Uterus (tissue), 3 donors: ENCODE measurements at regions not wholly inside any gene's neighbourhood (a gene's known extent, or its start where the extent isn't known, plus 50 kb on each side); places are given as distances from the start of the nearest gene placed in this dataset.

Experiments used
- DNase-seq, 2 donors: peaks; one replicate each; pipeline ENCODE4 v3.0.0-alpha.2; 2019 to 2020
- H3K27ac ChIP-seq, 2 donors: fragments of 200-600 bp; sonication (generic); 1 replicate in 1 of 2; 2 replicates in 1 of 2; pipeline ENCODE4 v1.5.1; 2016 to 2018
- H3K27me3 ChIP-seq, 2 donors: fragments of 200-600 bp; sonication (generic); one replicate each; pipeline ENCODE4 v1.5.1; 2018 to 2019; ENCODE audit warnings: control low read depth in 1 of 2
- H3K36me3 ChIP-seq, 2 donors: fragments of 200-600 bp; sonication (generic); one replicate each; pipeline ENCODE4 v1.5.1; 2019; ENCODE audit warnings: control low read depth in 1 of 2
- H3K4me1 ChIP-seq, 2 donors: fragments of 200-600 bp; sonication (generic); one replicate each; pipeline ENCODE4 v1.5.1; 2018 to 2019; ENCODE audit warnings: control low read depth in 1 of 2
- H3K4me3 ChIP-seq, 2 donors: fragments of 200-600 bp; sonication (generic); 1 replicate in 1 of 2; 2 replicates in 1 of 2; pipeline ENCODE4 v1.5.1; 2018 to 2019; ENCODE audit warnings: mild to moderate bottlenecking in 1 of 2
- H3K9me3 ChIP-seq, 2 donors: fragments of 200-600 bp; sonication (generic); one replicate each; pipeline ENCODE4 v1.5.1; 2019; ENCODE audit warnings: control low read depth in 1 of 2
- POLR2A ChIP-seq, 2 donors: fragments of 450-650 bp; IDR thresholded peaks; one replicate each; pipeline ENCODE4 v1.6.1; 2016; ENCODE audit warnings: antibody characterized with exemption in 2 of 2, mild to moderate bottlenecking in 1 of 2, moderate library complexity in 1 of 2
- intact Hi-C: fragments of 100-400 bp; cut with DNase I; formaldehyde crosslinking; loops from one replicate; pipeline ENCODE4 v1.15.1; 2023; ENCODE audit warnings: low total_unique reads
- TF ChIP-seq, protein P1 (sequence below), 4 experiments: fragments of 200-600 bp in 2 of 4; fragments of 450-650 bp in 2 of 4; sonication (generic) in 2 of 4; IDR thresholded peaks; one replicate each; pipeline ENCODE4 v1.5.1; 2016 to 2019; ENCODE audit warnings: antibody characterized with exemption in 4 of 4, mild to moderate bottlenecking in 2 of 4, moderate library complexity in 1 of 4
- donor health status: DM: yes; HTN: yes; CAD: no.

DNA sequence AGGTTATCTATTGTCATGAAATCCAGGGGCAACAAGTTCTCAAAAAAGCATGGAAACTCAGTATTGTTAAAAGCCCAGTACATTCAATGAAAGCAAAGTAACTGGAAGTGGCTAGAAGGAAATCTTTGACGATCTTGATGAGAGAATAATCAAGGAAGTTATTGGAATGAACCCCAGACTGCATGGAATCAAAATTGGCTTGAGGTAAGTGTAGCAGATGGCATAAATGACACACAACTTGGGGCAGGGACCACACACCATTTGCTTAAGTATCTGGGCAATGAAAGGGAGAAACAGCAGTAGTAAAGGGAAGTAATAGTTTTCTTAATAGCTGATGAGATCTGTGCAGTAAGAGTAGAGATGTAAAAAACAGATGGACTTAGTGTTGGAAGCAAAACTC, 238.0 kb downstream of the HS3ST3A1 start:
- intact Hi-C loops: no loop called here
- H3K9me3 ChIP-seq: no peaks in the 10 kb centered on the region
- no peak overlapping the region for H3K4me3 ChIP-seq
- no peaks in the 10 kb centered on the region for H3K27me3 ChIP-seq
- H3K4me1 ChIP-seq: no peaks in the 10 kb centered on the region
- no peak for DNase-seq
- TF ChIP-seq, protein P1, sequence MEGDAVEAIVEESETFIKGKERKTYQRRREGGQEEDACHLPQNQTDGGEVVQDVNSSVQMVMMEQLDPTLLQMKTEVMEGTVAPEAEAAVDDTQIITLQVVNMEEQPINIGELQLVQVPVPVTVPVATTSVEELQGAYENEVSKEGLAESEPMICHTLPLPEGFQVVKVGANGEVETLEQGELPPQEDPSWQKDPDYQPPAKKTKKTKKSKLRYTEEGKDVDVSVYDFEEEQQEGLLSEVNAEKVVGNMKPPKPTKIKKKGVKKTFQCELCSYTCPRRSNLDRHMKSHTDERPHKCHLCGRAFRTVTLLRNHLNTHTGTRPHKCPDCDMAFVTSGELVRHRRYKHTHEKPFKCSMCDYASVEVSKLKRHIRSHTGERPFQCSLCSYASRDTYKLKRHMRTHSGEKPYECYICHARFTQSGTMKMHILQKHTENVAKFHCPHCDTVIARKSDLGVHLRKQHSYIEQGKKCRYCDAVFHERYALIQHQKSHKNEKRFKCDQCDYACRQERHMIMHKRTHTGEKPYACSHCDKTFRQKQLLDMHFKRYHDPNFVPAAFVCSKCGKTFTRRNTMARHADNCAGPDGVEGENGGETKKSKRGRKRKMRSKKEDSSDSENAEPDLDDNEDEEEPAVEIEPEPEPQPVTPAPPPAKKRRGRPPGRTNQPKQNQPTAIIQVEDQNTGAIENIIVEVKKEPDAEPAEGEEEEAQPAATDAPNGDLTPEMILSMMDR (IDR thresholded peaks at IDR 0.05): no peak
- TF ChIP-seq POLR2A (IDR thresholded peaks at IDR 0.05): no peak
- no peak overlapping the region for H3K27ac ChIP-seq
- no peaks in the 10 kb centered on the region for H3K36me3 ChIP-seq

DNA sequence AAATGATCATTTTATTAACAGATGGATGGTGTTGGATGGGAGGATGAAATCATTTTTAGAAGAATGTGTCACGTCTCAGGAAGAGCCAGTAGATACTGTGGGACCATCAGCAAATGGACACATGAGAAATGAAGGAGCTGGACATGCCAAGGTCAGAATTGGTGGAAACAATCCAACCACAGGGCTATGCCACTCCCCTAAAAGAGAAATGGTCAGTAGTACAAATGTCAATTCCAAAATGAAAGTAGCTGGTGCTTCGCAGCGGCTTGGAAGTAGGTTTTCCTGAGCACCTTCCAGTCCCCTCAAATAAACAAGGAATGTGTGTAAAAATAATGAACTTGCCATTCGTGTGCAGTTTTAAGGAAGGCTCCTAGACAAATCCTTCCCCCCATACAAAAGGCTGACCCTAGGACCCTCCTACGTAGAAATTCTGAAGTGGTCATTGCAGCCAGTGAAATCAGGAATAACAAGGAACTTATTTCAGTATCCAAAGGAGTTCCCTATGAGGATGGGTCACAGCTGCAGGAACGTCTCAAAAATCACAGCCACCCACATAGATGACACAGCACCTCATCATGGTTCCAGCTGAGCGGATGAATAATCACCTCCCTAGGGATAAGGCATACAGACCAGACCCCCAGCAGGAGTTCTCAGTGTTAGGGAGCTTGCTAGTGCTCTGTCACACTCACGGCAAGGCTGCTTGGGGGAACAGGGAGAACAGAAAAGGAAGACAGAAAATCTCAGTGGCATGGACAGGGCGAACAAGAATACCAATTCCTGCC, 239.2 kb downstream of the HS3ST3A1 start:
- no peaks in the 10 kb centered on the region for H3K4me1 ChIP-seq
- no peak for TF ChIP-seq POLR2A (IDR thresholded peaks at IDR 0.05)
- TF ChIP-seq, protein P1 (IDR thresholded peaks at IDR 0.05): no peak
- H3K4me3 ChIP-seq: no peak overlapping the region
- no peak overlapping the region for H3K27ac ChIP-seq
- H3K27me3 ChIP-seq: no peaks in the 10 kb centered on the region
- no peaks in the 10 kb centered on the region for H3K36me3 ChIP-seq
- H3K9me3 ChIP-seq: no peaks in the 10 kb centered on the region
- intact Hi-C loops: no loop called here
- DNase-seq: no peak

DNA sequence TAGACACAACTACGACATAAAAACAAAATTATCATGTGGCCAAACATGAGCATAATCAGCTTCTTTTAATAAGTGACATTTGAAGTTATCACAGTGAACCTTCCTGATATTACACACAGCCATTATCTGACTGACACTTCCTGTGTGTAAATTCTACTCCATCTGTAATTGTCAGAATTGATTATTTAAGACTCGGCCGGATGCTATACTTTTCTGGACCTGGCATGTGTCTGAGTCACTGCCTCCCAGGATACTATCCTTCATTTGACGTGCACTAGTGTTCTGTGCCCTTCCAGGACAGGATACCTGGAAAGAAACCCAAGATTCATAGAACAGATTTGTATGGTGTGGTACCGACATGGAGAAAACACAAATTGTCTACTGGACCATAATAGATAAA, 242.0 kb downstream of the HS3ST3A1 start:
- no peak for TF ChIP-seq POLR2A (IDR thresholded peaks at IDR 0.05)
- TF ChIP-seq, protein P1 (IDR thresholded peaks at IDR 0.05): no peak
- Histone ChIP-seq H3K36me3 (no peaks in the 10 kb centered on the region), H3K4me3 (no peak overlapping the region), H3K9me3 (no peaks in the 10 kb centered on the region), H3K4me1 (no peaks in the 10 kb centered on the region), H3K27ac (no peak overlapping the region), H3K27me3 (no peaks in the 10 kb centered on the region)
- no peak for DNase-seq
- intact Hi-C loops: no loop called here

DNA sequence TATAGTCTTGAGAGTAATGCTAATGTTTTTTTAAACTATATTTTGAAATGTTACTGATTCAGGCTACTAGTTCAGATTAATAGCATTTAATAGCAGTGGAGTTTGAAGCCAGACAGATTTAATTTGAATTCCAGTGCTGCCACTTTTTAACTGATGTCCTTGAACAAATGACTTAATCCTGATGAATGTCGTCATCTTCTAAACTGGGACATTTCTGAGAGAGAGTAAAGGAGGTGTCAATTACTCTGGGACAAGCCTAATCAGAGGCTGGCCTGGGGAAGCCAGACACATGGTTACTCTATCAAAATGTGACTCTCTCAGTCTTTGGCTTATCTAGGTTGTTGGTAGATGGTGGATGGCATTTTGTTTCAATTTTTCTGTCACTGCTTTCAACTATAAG, 246.7 kb downstream of the HS3ST3A1 start:
- Histone ChIP-seq H3K4me3 (no peak overlapping the region), H3K27ac (no peak overlapping the region), H3K4me1 (no peaks in the 10 kb centered on the region), H3K27me3 (no peaks in the 10 kb centered on the region), H3K9me3 (no peaks in the 10 kb centered on the region), H3K36me3 (no peaks in the 10 kb centered on the region)
- no peak for DNase-seq
- TF ChIP-seq, protein P1 (IDR thresholded peaks at IDR 0.05): no peak
- no peak for TF ChIP-seq POLR2A (IDR thresholded peaks at IDR 0.05)
- intact Hi-C loops: no loop called here

DNA sequence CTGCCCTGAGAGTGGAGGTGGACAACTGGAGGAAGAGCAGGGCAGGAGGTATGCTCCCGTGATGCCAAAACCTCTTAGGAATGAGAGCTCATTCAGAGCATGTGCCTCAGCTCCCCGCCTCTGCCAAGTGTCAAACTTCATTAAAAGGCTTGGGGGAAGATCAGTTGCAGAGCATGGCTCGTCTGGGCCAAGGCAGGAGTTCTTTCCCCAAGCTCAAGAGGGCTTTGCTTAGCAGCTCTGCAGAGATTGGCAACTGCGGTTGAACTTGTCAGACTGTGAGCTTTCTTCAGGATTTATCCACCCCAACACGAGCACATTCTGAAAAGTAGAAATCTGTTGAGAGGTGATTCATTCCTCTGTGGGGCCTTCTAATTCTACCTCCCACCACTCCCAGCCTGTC, 248.1 kb downstream of the HS3ST3A1 start:
- Histone ChIP-seq H3K4me1 (no peaks in the 10 kb centered on the region), H3K9me3 (no peaks in the 10 kb centered on the region), H3K27me3 (no peaks in the 10 kb centered on the region), H3K36me3 (no peaks in the 10 kb centered on the region), H3K27ac (no peak overlapping the region), H3K4me3 (no peak overlapping the region)
- intact Hi-C loops: no loop called here
- DNase-seq: no peak
- no peak for TF ChIP-seq POLR2A (IDR thresholded peaks at IDR 0.05)
- TF ChIP-seq, protein P1 (IDR thresholded peaks at IDR 0.05): no peak
